ENCODE measurements at regions not wholly inside any gene's neighbourhood (a gene's known extent, or its start where the extent isn't known, plus 50 kb on each side); places are given as distances from the start of the nearest gene placed in this dataset.

DNA sequence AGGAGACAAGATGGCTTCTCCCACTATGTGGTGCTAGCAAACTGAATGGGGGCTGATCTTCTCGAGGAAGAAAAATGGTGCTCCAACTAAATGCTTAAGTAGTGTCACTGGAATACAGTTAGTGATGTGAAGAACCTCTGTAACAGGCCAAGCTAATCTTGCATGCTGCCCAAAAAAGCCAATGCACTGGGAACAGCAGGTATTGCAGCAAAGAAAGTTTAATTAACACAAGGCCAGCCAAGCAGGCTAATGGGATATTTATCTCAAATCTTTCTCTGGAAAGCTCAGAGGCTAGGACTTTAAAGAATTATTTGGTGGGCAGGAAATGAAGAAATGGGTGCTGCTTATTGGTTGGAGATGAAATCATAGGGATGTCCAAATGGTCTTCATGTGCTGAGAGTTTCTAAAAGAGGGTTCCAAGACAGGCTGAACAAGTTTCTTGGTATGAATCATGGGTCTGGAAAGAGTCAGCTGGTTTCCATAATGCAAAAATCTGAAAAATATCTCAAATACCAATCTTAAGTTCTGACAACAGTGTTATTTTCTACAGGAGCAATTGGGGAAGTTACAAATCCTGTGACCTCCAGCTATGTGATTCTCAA lies 1550.5 kb downstream of the SLITRK5 start:
- Histone ChIP-seq H3K4me3 (ENCODE audit: low read depth in 1 of 3, low read length in 3 of 3) (peak overlapping the region in 1 of 3 donors; percentile 9), H3K9me3 (ENCODE audit: control insufficient read depth in 4 of 4, low read length in 3 of 4) (peaks cover 3 to 11% (median 7%) of the 10 kb centered on the region in 4 donors), H3K36me3 (ENCODE audit: control insufficient read depth in 4 of 4, insufficient read depth in 3 of 4, low read depth in 1 of 4, low read length in 3 of 4) (no peaks in the 10 kb centered on the region), H3K9ac (ENCODE audit: low read depth in 1 of 2, low read length in 2 of 2) (no peak overlapping the region), H3K4me1 (ENCODE audit: control insufficient read depth in 4 of 4, insufficient read depth in 4 of 4, low read length in 3 of 4) (no peaks in the 10 kb centered on the region), H3K27ac (ENCODE audit: low read depth in 1 of 2, low read length in 2 of 2) (no peak overlapping the region), H3K27me3 (ENCODE audit: control insufficient read depth in 4 of 4, insufficient read depth in 4 of 4, low read length in 3 of 4) (no peaks in the 10 kb centered on the region)
- WGBS = 72% methylated on average over 1 of the region's 1 CpG
- no peak for DNase-seq (ENCODE audit: low spot score)
- TF ChIP-seq YY1 (IDR thresholded peaks at IDR 0.05) (no peak), RAD21 (IDR thresholded peaks at IDR 0.05) (no peak), EGR1 (IDR thresholded peaks at IDR 0.05; ENCODE audit: low read depth in 2 of 2) (no peak), HNF4G (IDR thresholded peaks at IDR 0.05) (no peak), HNF4A (conservative IDR thresholded peaks at IDR 0.05) (no peak)
- TF ChIP-seq, protein P1, sequence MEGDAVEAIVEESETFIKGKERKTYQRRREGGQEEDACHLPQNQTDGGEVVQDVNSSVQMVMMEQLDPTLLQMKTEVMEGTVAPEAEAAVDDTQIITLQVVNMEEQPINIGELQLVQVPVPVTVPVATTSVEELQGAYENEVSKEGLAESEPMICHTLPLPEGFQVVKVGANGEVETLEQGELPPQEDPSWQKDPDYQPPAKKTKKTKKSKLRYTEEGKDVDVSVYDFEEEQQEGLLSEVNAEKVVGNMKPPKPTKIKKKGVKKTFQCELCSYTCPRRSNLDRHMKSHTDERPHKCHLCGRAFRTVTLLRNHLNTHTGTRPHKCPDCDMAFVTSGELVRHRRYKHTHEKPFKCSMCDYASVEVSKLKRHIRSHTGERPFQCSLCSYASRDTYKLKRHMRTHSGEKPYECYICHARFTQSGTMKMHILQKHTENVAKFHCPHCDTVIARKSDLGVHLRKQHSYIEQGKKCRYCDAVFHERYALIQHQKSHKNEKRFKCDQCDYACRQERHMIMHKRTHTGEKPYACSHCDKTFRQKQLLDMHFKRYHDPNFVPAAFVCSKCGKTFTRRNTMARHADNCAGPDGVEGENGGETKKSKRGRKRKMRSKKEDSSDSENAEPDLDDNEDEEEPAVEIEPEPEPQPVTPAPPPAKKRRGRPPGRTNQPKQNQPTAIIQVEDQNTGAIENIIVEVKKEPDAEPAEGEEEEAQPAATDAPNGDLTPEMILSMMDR (IDR thresholded peaks at IDR 0.05; ENCODE audit: low read depth, low read length, missing input control) = no peak
- TF ChIP-seq, protein P2, sequence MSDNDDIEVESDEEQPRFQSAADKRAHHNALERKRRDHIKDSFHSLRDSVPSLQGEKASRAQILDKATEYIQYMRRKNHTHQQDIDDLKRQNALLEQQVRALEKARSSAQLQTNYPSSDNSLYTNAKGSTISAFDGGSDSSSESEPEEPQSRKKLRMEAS (IDR thresholded peaks at IDR 0.05) = no peak
- TF ChIP-seq, protein P3, sequence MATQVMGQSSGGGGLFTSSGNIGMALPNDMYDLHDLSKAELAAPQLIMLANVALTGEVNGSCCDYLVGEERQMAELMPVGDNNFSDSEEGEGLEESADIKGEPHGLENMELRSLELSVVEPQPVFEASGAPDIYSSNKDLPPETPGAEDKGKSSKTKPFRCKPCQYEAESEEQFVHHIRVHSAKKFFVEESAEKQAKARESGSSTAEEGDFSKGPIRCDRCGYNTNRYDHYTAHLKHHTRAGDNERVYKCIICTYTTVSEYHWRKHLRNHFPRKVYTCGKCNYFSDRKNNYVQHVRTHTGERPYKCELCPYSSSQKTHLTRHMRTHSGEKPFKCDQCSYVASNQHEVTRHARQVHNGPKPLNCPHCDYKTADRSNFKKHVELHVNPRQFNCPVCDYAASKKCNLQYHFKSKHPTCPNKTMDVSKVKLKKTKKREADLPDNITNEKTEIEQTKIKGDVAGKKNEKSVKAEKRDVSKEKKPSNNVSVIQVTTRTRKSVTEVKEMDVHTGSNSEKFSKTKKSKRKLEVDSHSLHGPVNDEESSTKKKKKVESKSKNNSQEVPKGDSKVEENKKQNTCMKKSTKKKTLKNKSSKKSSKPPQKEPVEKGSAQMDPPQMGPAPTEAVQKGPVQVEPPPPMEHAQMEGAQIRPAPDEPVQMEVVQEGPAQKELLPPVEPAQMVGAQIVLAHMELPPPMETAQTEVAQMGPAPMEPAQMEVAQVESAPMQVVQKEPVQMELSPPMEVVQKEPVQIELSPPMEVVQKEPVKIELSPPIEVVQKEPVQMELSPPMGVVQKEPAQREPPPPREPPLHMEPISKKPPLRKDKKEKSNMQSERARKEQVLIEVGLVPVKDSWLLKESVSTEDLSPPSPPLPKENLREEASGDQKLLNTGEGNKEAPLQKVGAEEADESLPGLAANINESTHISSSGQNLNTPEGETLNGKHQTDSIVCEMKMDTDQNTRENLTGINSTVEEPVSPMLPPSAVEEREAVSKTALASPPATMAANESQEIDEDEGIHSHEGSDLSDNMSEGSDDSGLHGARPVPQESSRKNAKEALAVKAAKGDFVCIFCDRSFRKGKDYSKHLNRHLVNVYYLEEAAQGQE (IDR thresholded peaks at IDR 0.05) = no peak
- TF ChIP-seq, protein P4, sequence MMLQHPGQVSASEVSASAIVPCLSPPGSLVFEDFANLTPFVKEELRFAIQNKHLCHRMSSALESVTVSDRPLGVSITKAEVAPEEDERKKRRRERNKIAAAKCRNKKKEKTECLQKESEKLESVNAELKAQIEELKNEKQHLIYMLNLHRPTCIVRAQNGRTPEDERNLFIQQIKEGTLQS (IDR thresholded peaks at IDR 0.05) = no peak

DNA sequence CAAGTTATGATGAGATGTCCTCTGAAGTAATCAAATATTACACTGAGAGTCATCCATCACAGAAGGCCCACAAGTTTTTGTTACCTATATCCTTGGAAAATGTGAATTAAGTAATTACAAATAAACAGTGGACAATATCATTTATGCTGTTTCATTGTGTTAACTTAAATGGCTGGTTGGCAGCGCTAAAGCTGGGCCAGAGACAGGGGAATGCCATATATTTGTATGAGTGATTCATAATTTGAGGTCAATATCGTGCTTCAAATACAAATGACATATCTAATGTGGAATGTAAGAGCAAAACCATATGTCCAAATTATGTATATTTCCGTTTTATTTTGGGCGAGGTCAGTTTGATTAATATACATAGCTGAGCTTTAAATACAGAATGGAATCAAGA lies 1556.2 kb downstream of the SLITRK5 start:
- H3K36me3 ChIP-seq (ENCODE audit: control insufficient read depth in 4 of 4, insufficient read depth in 3 of 4, low read depth in 1 of 4, low read length in 3 of 4) = no peaks in the 10 kb centered on the region
- H3K27me3 ChIP-seq (ENCODE audit: control insufficient read depth in 4 of 4, insufficient read depth in 4 of 4, low read length in 3 of 4) = no peaks in the 10 kb centered on the region
- DNase-seq (ENCODE audit: low spot score) = no peak
- H3K4me3 ChIP-seq (ENCODE audit: low read depth in 1 of 3, low read length in 3 of 3) = no peak overlapping the region
- H3K9me3 ChIP-seq (ENCODE audit: control insufficient read depth in 4 of 4, low read length in 3 of 4) = peaks cover 0 to 2% (median under 1%) of the 10 kb centered on the region in 4 donors
- H3K4me1 ChIP-seq (ENCODE audit: control insufficient read depth in 4 of 4, insufficient read depth in 4 of 4, low read length in 3 of 4) = no peaks in the 10 kb centered on the region
- TF ChIP-seq EGR1 (IDR thresholded peaks at IDR 0.05; ENCODE audit: low read depth in 2 of 2) (no peak), HNF4A (conservative IDR thresholded peaks at IDR 0.05) (no peak), GABPA (IDR thresholded peaks at IDR 0.05 in 1 of 2, conservative IDR thresholded peaks at IDR 0.05 in 1 of 2) (no peak)
- WGBS = 52% methylated on average over 4 of the region's 4 CpGs
- H3K9ac ChIP-seq (ENCODE audit: low read depth in 1 of 2, low read length in 2 of 2) = no peak overlapping the region
- no peak overlapping the region for H3K27ac ChIP-seq (ENCODE audit: low read depth in 1 of 2, low read length in 2 of 2)

DNA sequence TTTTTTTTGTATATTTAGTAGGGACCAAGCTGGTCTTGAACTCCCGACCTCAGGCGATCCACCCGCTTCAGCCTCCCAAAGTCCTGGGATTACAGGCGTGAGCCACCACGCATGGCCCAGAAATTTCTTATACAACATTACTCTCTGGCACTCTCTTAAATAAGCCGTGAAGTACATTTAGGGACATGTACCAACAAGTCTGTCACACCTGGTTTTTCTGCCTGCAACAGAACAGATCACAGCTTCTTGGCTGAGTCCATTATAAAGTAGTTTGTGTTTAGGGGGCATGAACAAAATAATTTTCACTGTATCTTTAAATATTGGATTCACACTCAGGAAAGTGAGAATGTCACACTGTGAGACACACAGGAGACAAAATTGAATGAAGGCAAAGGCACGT lies 1567.3 kb downstream of the SLITRK5 start:
- Histone ChIP-seq H3K9me3 (ENCODE audit: control insufficient read depth in 4 of 4, low read length in 3 of 4) (peaks cover 0 to 3% (median 0%) of the 10 kb centered on the region in 4 donors), H3K27me3 (ENCODE audit: control insufficient read depth in 4 of 4, insufficient read depth in 4 of 4, low read length in 3 of 4) (no peaks in the 10 kb centered on the region), H3K9ac (ENCODE audit: low read depth in 1 of 2, low read length in 2 of 2) (no peak overlapping the region), H3K4me1 (ENCODE audit: control insufficient read depth in 4 of 4, insufficient read depth in 4 of 4, low read length in 3 of 4) (no peaks in the 10 kb centered on the region), H3K36me3 (ENCODE audit: control insufficient read depth in 4 of 4, insufficient read depth in 3 of 4, low read depth in 1 of 4, low read length in 3 of 4) (no peaks in the 10 kb centered on the region), H3K4me3 (ENCODE audit: low read depth in 1 of 3, low read length in 3 of 3) (no peak overlapping the region), H3K27ac (ENCODE audit: low read depth in 1 of 2, low read length in 2 of 2) (no peak overlapping the region)
- DNase-seq (ENCODE audit: low spot score) = no peak
- WGBS = 60% methylated on average over 7 of the region's 7 CpGs
- TF ChIP-seq HNF4G (IDR thresholded peaks at IDR 0.05) (no peak), TAF1 (conservative IDR thresholded peaks at IDR 0.05) (no peak), HNF4A (conservative IDR thresholded peaks at IDR 0.05) (no peak), GABPA (IDR thresholded peaks at IDR 0.05 in 1 of 2, conservative IDR thresholded peaks at IDR 0.05 in 1 of 2) (no peak), FOXA2 (IDR thresholded peaks at IDR 0.05) (no peak), RXRA (IDR thresholded peaks at IDR 0.05) (no peak), EGR1 (IDR thresholded peaks at IDR 0.05; ENCODE audit: low read depth in 2 of 2) (no peak), YY1 (IDR thresholded peaks at IDR 0.05) (no peak), SP1 (IDR thresholded peaks at IDR 0.05) (no peak), RAD21 (IDR thresholded peaks at IDR 0.05) (no peak)
- TF ChIP-seq, protein P2 (IDR thresholded peaks at IDR 0.05) = no peak
- TF ChIP-seq, protein P4 (IDR thresholded peaks at IDR 0.05) = no peak
- TF ChIP-seq, protein P3 (IDR thresholded peaks at IDR 0.05) = no peak

All from liver (tissue), 8 donors.